ENCODE measurements at regions not wholly inside any gene's neighbourhood (a gene's known extent, or its start where the extent isn't known, plus 50 kb on each side); places are given as distances from the start of the nearest gene placed in this dataset.

GRCh38 chr13:90532861-90533492 lies 814.5 kb upstream of the MIR17HG start:
- TF ChIP-seq CTCF (IDR thresholded peaks at IDR 0.05) (no peak), SP1 (CRISPR knock-in tag; conservative IDR thresholded peaks at IDR 0.05) (no peak), ATF2 (CRISPR knock-in tag; IDR thresholded peaks at IDR 0.05; ENCODE audit: borderline replicate concordance, low read depth) (no peak)
